RPMI8226 (cell line): ENCODE measurements at regions not wholly inside any gene's neighbourhood (a gene's known extent, or its start where the extent isn't known, plus 50 kb on each side); places are given as distances from the start of the nearest gene placed in this dataset.
A peak's percentile ranks its signal among the peaks of the same experiment; 100 is the strongest.
"Not testable (repeated sequence)": the region's sequence is repeated elsewhere in the genome, so short reads cannot be mapped to it uniquely, and the experiment has no call there.

Experiments used
- DNase-seq: peaks from one replicate; pipeline ENCODE4 v3.0.0-alpha.2; 2015

DNA sequence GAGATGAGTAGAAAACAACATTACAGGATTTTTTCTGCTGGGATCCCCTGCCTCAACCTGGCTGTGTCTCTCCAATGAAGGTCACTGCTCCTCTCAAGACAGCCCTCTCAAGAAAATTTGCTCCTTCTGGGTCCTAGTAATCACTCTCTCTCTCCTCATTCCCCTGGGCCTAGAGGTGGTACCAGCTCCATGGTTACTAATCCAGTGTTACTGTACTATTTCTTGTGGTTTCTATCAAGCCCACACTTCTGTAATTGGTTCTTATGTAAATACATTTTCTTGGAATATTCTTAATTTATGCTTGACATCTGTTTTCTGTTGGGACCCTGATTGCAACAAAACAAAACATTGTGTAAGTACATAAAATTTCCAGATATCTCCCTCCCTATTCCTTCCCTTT lies 123.8 kb upstream of the RORB start:
- no peak for DNase-seq

DNA sequence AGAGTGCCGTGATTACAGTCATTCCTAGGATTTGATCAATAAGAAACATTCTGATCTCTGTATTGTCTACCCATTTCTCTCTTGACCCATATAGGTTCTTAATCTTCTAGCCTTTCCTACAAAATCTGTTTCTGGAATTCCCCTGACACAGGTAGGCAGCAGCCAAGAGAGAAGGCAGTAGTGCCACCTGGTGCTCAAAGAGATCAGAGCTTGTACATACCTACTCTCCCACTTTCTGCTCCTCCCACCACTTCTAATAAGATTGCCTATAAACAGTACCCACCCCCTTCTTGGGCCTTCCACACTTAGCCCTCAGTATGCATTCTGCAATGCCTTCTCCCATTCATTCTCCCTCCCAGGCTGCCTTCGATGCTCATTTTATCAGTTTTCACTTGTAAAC lies 117.4 kb upstream of the RORB start:
- peak; percentile 12 for DNase-seq

DNA sequence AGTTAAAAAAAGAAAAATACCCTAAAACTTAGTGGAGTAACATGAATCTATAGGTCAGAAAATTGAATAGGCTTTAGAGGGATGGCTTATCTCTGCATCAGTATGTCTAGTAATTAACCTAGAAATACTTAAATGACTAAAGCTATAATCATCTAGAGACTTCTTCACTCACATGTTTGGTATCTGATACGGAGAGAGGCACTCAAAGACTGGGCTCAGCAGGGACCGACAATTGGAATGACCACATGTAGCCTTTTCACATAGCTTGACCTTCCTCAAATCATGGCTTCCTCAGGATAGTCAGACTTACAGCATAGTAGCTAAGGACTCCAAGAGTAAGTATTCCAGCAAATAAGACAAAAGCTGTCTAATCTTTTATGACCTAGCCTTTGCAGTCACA lies 105.3 kb upstream of the RORB start:
- no peak for DNase-seq

DNA sequence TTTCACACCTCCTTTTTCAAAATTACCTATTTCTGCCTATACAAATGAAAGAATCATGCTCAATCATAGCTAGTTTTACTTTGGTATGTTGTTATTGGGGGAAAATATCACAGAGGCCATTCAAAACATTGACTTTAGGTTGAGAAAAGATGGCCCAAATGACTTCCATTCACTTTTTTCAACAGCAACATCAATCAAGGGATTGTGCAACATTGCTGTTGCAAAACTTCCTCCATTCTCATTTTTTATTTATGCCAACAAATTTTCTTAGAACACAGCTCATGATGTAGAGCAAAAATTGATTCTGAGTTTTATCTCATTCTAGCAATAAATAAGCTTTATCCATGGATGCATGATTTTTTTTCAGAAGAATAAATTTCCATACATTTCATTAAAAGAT lies 93.6 kb upstream of the RORB start:
- DNase-seq: no peak

DNA sequence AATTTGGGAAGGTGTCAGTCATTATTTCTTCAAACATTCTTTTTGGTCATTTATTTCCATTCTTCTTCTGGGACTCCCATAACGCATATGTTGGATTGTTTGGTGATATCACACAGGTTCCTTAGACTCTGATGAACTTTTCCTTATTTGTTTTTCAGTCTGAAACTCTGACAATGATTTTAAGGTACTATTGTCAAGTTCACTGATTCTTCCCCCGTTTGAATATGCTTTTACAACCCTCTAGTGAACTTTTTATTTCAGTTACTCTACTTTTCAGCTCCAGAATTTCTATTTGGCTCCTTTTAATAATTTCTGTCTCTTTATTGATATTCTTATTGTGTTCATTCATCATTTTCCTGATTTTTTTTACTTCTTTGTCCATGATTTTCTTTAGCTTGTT lies 92.5 kb upstream of the RORB start:
- DNase-seq: no peak

DNA sequence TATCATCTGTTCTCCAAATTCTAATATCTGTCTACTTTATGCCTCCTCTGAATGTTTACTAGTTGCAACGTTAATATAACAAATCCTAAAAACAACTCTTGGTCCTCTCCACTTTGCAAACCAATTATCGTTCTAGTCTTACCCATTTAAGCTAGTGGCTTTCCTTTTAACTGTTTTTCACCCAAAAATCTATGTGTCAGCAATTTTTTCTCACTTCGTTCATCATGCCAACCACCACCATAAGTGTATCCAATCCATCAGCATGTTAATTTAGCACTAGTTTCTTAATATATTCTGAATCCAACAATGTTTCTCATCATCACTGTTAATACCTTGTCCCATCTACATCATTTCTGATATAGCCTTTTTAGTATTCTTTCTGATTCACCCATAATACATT lies 90.0 kb upstream of the RORB start:
- DNase-seq: no peak

DNA sequence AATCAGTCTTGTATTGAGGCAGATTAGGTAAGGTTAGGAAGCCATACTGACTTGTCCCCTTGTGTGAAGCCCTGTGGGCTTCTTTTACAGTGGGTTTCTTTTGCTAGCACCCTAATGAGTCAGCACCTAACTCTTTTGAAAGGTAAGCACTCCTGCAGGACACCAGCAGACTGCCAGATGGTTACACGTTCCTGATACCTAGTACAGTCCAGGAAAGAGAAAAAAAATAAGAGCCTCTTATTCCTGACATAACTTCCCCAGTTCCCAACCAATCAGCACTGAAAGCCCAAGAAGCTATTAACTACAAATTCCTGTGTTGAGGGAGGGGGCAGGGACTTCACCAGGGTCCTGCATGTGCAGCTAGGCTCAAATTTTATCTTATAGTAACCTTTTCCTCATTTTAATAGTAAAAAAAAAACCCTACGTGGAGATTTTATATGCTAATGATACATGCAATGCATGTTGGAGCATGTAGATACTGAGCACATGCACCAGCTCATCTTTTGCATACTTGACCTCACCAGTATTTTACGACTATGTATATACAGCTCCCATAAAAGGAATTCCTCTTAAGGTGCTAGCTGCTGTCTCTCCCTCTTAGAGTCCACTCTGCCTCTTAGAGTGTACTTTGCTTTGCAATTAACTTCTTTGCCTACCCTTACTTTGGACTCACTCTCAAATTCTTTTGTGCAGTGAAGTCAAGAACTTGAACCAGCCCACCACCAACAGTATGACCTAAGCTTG lies 84.7 kb upstream of the RORB start:
- DNase-seq: no peak

DNA sequence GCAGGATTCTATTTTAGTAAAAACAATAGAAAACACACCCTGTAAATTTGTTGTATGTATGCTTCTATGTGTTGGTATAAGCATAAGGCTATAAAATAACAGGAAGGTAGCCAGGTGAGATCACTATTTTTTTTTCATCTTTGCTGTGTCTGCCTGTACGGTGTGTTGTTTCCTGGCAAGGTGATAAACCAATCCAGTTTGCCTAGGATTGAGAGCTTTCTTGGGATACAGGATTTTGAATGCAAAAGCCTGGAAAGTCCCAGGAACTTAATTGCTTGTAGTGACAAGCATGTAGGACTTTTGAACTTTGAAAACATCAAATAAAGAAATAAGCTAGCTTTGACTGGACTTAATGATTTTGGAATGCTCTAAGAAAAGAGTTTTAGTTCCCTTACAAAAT lies 83.3 kb upstream of the RORB start:
- no peak for DNase-seq

DNA sequence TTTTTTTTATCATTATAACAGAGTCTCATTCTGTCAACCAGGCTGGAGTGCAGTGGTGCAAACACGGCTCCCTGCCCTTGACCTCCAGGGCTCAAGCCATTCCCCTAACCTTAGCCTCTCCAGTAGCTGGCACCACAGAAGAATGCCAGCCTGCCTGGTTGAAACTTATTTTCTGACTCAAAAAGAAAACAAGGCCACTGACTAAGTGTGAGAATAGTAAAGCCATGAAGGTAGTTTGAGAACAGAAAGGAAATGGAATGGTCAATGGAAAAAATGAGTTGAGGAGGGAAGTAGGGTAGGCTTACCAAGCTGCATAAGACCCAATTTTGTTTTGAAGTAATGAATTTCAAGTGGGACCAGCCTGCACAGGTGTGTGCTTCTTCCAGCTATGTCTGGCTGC lies 82.8 kb upstream of the RORB start:
- DNase-seq: no peak

DNA sequence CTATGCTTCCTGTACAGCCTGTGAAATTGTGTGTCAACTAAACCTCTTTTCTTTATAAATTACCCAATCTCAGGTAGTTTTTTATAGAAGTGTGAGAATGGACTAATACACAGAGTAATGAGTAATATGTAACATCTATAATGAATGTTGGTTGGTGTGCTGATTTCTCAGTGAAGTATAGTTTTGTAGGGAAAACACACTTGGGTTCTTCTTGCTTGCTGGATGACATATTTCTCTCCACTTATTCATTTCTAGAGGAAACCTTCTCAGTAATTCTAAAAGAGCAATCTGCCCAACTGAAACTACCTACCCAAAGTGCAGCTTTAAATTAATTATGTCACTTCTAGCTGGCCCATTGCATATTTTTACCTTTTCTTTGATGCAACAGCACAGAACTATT lies 81.1 kb upstream of the RORB start:
- no peak for DNase-seq

DNA sequence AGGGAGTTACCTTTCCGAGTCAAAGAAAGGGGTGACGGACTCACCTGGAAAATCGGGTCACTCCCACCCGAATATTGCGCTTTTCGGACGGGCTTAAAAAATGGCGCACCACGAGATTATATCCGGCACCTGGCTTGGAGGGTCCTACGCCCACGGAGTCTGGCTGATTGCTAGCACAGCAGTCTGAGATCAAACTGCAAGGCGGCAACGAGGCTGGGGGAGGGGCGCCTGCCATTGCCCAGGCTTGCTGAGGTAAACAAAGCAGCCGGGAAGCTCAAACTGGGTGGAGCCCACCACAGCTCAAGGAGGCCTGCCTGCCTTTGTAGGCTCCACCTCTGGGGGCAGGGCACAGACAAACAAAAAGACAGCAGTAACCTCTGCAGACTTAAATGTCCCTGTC lies 72.6 kb upstream of the RORB start:
- DNase-seq: not testable (repeated sequence)

DNA sequence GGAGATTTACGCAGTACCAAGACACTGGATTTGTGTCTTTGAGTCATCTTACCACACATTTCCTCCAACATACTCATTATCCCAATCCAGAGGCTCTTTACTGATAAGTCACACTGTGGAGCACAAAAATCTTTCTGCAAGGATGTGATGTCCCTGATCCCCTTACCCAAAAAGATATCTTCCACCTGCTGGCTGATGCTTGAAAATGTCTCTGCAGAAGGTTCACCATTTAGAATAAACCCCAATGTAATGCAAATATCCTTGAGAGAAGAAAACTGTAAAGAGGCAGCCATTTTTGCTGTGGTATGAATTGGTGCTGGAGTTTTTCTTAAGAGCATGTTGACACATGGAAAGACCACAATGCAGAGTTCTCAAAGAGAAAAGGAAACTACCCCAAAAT lies 65.7 kb upstream of the RORB start:
- no peak for DNase-seq

DNA sequence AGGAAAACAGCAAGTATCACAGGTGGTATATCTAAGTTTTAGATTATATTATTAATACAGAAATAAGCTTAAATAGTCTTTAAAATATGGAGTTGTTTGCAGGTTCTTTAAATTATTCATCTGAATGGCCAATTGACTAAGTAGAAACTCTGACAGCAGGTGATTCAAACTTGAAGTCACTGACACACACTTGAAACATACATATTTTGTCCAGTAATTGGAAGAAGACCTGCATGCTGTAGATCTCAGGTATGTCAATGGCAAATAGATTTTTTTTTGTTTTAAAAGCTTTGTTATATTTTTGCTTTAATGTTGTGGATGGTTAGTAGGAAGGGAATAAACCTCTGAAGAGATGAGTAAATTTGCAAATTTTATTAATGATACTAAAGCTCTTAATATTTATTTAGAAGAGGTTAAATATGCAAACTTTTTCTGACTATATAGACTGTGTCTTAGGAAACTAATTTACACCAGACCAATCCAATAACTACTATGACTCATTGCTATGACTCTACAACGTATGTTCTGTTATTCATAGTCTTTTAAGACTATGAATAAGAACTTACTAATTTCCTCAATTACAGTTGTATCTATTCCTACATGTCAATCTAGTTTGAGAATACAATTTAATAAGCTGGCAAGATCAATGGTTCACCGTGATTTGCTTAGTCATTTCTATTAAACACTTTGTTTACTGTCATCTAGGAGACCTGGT lies 53.9 kb upstream of the RORB start:
- no peak for DNase-seq

DNA sequence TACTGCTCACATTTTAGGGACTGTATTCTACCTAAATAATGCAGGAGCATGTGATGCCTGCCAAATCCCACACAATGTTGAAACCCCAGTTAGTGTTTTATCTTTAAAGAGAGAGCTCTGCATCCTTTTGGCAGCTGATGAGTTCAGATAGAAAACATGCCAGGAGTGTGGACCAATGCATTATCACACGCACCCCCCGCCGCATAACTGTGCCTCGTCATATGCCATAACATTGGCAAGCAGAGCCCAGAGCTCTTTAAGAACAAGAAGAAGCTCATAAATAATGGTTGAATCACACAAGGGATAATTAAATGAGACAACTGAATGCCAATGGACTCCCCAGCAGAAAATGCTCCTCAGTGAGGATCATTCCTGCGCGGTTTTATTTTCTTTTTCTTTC lies 52.8 kb upstream of the RORB start:
- DNase-seq: no peak
